ENCODE measurements at regions not wholly inside any gene's neighbourhood (a gene's known extent, or its start where the extent isn't known, plus 50 kb on each side); places are given as distances from the start of the nearest gene placed in this dataset.
"Not testable (repeated sequence)": the region's sequence is repeated elsewhere in the genome, so short reads cannot be mapped to it uniquely, and the experiment has no call there.

- peak; percentile 59 for DNase-seq
Observed at GRCh38 chr5:93359296-93359959, 221.6 kb downstream of the NR2F1-AS1 start.

- no peak for DNase-seq
Observed at GRCh38 chr5:93358176-93358575, 222.8 kb downstream of the NR2F1-AS1 start.

GRCh38 chr5:93357686-93358085 lies 223.3 kb downstream of the NR2F1-AS1 start:
- no peak for DNase-seq

- no peak for DNase-seq
Observed at GRCh38 chr5:93355691-93356090, 225.3 kb downstream of the NR2F1-AS1 start.

GRCh38 chr5:93352186-93352585 lies 228.8 kb downstream of the NR2F1-AS1 start:
- DNase-seq, result no peak

- no peak for DNase-seq
Observed at GRCh38 chr5:93349613-93350012, 231.4 kb downstream of the NR2F1-AS1 start.

GRCh38 chr5:93348231-93348630 lies 232.8 kb downstream of the NR2F1-AS1 start:
- DNase-seq, result no peak

GRCh38 chr5:93346850-93347249 lies 234.2 kb downstream of the NR2F1-AS1 start:
- DNase-seq, result not testable (repeated sequence)

GRCh38 chr5:93346301-93346700 lies 234.7 kb downstream of the NR2F1-AS1 start:
- DNase-seq, result no peak

GRCh38 chr5:93343570-93343969 lies 237.4 kb downstream of the NR2F1-AS1 start:
- no peak for DNase-seq

- DNase-seq, result no peak
Observed at GRCh38 chr5:93342563-93343061, 238.4 kb downstream of the NR2F1-AS1 start.

- no peak for DNase-seq
Observed at GRCh38 chr5:93340881-93341280, 240.1 kb downstream of the NR2F1-AS1 start.

- DNase-seq, result no peak
Observed at GRCh38 chr5:93337138-93337537, 243.9 kb downstream of the NR2F1-AS1 start.

- no peak for DNase-seq
Observed at GRCh38 chr5:93336330-93337110, 244.5 kb downstream of the NR2F1-AS1 start.

- DNase-seq, result no peak
Observed at GRCh38 chr5:93331863-93332262, 249.2 kb downstream of the NR2F1-AS1 start.

- no peak for DNase-seq
Observed at GRCh38 chr5:93331241-93331640, 249.8 kb downstream of the NR2F1-AS1 start.

- DNase-seq, result no peak
Observed at GRCh38 chr5:93330506-93330905, 250.5 kb downstream of the NR2F1-AS1 start.

- DNase-seq, result no peak
Observed at GRCh38 chr5:93329756-93330155, 251.3 kb downstream of the NR2F1-AS1 start.

- DNase-seq, result no peak
Observed at GRCh38 chr5:93328833-93329232, 252.2 kb downstream of the NR2F1-AS1 start.

GRCh38 chr5:93327605-93328004 lies 253.4 kb downstream of the NR2F1-AS1 start:
- DNase-seq, result no peak

- no peak for DNase-seq
Observed at GRCh38 chr5:93325946-93326345, 255.1 kb downstream of the NR2F1-AS1 start.

- DNase-seq, result peak; percentile 23
Observed at GRCh38 chr5:93322974-93323860, 257.8 kb downstream of the NR2F1-AS1 start.

Data from renal pelvis (tissue), 1 donor.